Left lung (tissue), 4 donors: ENCODE measurements at regions not wholly inside any gene's neighbourhood (a gene's known extent, or its start where the extent isn't known, plus 50 kb on each side); places are given as distances from the start of the nearest gene placed in this dataset.

Source experiments
- ATAC-seq: fragments of 200-7000 bp; cut with Tn5 transposase; one replicate; pipeline ENCODE4 v1.9.1; 2020; ENCODE audit warnings: moderate library complexity
- DNase-seq, 4 donors: peaks; one replicate each; pipeline ENCODE4 v3.0.0-alpha.2; 2013 to 2020
- H3K27ac ChIP-seq, 2 donors: fragments of 200-600 bp; sonication (generic) in 1 of 2; one replicate each; pipeline versions ENCODE4 v1.5.0 to v1.8.0; 2020 to 2021
- H3K27me3 ChIP-seq, 2 donors: fragments of 200-600 bp; sonication (generic) in 1 of 2; one replicate each; pipeline versions ENCODE4 v1.5.0 to v1.8.0; 2020 to 2021
- H3K36me3 ChIP-seq, 2 donors: fragments of 200-600 bp; sonication (generic) in 1 of 2; one replicate each; pipeline versions ENCODE4 v1.5.0 to v1.8.0; 2020 to 2021
- H3K4me1 ChIP-seq, 2 donors: fragments of 200-600 bp; one replicate each; pipeline ENCODE4 v1.8.0; 2021
- H3K4me3 ChIP-seq, 2 donors: fragments of 200-600 bp; sonication (generic) in 1 of 2; one replicate each; pipeline versions ENCODE4 v1.5.0 to v1.8.0; 2020 to 2021; ENCODE audit warnings: mild to moderate bottlenecking in 1 of 2
- H3K9me3 ChIP-seq, 2 donors: fragments of 200-600 bp; sonication (generic) in 1 of 2; one replicate each; pipeline versions ENCODE4 v1.5.0 to v1.8.0; 2020 to 2021
- CTCF ChIP-seq, 2 donors: fragments of 200-600 bp; sonication (generic) in 1 of 2; IDR thresholded peaks; one replicate each; pipeline versions ENCODE4 v1.5.0 to v1.8.0; 2021; ENCODE audit warnings: antibody characterized with exemption in 2 of 2
- intact Hi-C, 2 donors: fragments of 100-400 bp; cut with DNase I; formaldehyde crosslinking; loops; one replicate each; pipeline versions ENCODE4 v1.11.2 to v1.14.2; 2022
- donor health status: DM: no; HTN: yes; CAD: no.
- donor health status: DM: no; HTN: no; CAD: no.

- Histone ChIP-seq H3K27ac (no peak overlapping the region), H3K9me3 (no peaks in the 10 kb centered on the region), H3K4me3 (no peak overlapping the region), H3K36me3 (no peaks in the 10 kb centered on the region), H3K27me3 (no peaks in the 10 kb centered on the region), H3K4me1 (no peaks in the 10 kb centered on the region)
- ATAC-seq (no peak), DNase-seq (no peak)
- intact Hi-C loops, result no loop called here
- TF ChIP-seq CTCF (IDR thresholded peaks at IDR 0.05), result no peak
Observed at GRCh38 chr2:5940596-5941535, 248.7 kb downstream of the SOX11 start.

- no peak for ATAC-seq
- intact Hi-C loops, result no loop called here
- no peak for TF ChIP-seq CTCF (IDR thresholded peaks at IDR 0.05)
- H3K27ac ChIP-seq, result no peak overlapping the region
- no peak overlapping the region for H3K4me3 ChIP-seq
- H3K36me3 ChIP-seq, result no peaks in the 10 kb centered on the region
- no peaks in the 10 kb centered on the region for H3K4me1 ChIP-seq
- H3K27me3 ChIP-seq, result no peaks in the 10 kb centered on the region
- DNase-seq, result no peak
- H3K9me3 ChIP-seq, result no peaks in the 10 kb centered on the region
Observed at GRCh38 chr2:5942204-5942603, 250.0 kb downstream of the SOX11 start.

DNA sequence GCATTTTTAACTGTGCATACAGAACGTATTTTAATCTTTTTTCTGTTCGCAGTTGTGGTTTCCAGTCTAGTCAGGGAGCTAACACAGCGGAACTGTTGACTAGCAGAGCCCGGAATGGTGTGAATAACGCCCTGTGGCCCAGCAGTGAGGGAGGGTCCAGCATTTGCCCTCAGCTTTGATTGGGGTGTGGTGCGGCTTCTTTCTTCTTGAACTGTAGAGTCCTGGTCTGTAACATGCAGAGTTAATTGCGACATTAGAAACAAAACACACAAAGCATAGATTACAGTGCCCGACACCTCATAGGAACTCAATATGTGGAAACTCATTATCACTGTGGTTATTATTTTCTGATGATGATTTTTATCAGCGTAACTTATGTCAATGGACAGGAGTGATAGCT, 253.6 kb downstream of the SOX11 start:
- intact Hi-C loops, result no loop called here

DNA sequence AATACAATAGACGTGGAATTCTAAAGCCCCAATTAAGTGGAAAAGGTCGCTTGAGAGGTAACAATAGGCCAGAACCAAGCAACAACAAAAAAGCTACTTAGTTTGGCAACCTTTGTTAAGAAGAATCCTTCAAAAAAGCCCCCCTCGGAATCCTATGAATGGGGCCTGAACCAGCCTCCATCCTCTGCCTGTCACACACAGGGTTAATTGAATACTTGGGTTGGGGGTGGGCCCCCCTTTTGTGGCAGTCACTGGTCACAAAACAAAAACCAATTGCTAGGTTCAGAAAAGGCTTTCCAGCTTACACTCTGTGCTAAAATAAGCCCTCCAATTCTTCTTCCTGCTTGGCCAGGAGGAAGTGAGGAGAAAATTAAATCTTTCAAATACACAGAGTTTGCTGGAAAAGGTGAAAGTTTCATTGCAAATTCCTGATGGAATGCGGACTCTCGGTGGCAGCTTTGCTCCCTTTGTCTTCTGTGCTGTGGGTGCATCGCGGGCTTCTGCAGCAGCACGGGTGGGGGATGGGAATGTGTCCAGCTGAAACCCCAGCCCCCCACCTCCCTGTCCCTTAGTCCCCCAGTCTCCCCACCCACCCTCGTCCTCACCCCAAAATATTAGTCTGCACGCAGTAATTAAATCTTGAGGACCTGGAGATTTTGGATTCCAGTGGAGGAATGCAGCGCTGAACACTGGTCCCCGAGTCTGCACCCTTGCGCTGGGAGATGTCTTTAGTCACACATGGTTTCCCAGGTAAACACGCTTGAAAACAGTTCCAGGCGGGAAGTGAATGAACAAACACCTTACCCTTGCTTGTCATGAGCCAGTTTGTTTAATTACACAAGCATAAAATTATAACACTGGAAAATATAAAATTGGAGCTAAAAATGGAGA, 254.3 kb downstream of the SOX11 start:
- DNase-seq (no peak), ATAC-seq (no peak)
- Histone ChIP-seq H3K27ac (no peak overlapping the region), H3K4me3 (no peak overlapping the region), H3K9me3 (no peaks in the 10 kb centered on the region), H3K27me3 (no peaks in the 10 kb centered on the region), H3K4me1 (no peaks in the 10 kb centered on the region), H3K36me3 (no peaks in the 10 kb centered on the region)
- TF ChIP-seq CTCF (IDR thresholded peaks at IDR 0.05), result no peak
- intact Hi-C loops, result no loop called here

More for the DNA sequence above, 253.6 kb downstream of the SOX11 start:
- Histone ChIP-seq H3K27me3 (no peaks in the 10 kb centered on the region), H3K36me3 (no peaks in the 10 kb centered on the region), H3K4me3 (no peak overlapping the region), H3K27ac (no peak overlapping the region), H3K4me1 (no peaks in the 10 kb centered on the region), H3K9me3 (no peaks in the 10 kb centered on the region)
- DNase-seq (no peak), ATAC-seq (no peak)
- TF ChIP-seq CTCF (IDR thresholded peaks at IDR 0.05), result no peak

- Histone ChIP-seq H3K36me3 (no peaks in the 10 kb centered on the region), H3K9me3 (no peaks in the 10 kb centered on the region), H3K27me3 (no peaks in the 10 kb centered on the region), H3K4me1 (no peaks in the 10 kb centered on the region), H3K4me3 (no peak overlapping the region), H3K27ac (no peak overlapping the region)
- no peak for DNase-seq
- TF ChIP-seq CTCF (IDR thresholded peaks at IDR 0.05), result no peak
- intact Hi-C loops, result no loop called here
- no peak for ATAC-seq
Observed at GRCh38 chr2:5950736-5951135, 258.6 kb downstream of the SOX11 start.
